Activated CD8-positive, alpha-beta memory T cell treated with anti-CD3 and anti-CD28 coated beads for 4 hours (primary cell): ENCODE measurements at regions not wholly inside any gene's neighbourhood (a gene's known extent, or its start where the extent isn't known, plus 50 kb on each side); places are given as distances from the start of the nearest gene placed in this dataset.

Experiments
- DNase-seq, 2 donors: peaks; one replicate each; pipeline ENCODE4 v3.0.0-alpha.2; 2020; ENCODE audit warnings: low read depth in 2 of 2

DNA sequence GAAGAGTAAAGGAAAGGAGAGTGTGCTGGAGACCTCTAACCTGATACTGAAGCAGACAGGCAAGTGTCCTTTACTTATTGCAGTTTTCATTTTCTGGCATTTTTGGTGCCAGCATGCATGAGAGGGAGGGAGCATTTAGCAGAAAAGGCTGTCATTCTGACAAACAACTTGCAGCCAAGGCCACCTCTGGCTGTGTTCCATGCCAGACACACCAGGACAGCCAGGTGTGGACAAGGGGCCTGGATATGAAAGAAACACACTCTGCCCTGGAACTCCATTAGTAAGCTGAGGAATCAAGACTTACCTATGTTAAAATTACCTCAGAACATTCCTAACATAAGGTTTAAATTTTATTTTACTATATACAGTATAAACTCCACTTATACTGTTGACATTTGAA lies 365.4 kb upstream of the CAMK1G start:
- DNase-seq = no peak

DNA sequence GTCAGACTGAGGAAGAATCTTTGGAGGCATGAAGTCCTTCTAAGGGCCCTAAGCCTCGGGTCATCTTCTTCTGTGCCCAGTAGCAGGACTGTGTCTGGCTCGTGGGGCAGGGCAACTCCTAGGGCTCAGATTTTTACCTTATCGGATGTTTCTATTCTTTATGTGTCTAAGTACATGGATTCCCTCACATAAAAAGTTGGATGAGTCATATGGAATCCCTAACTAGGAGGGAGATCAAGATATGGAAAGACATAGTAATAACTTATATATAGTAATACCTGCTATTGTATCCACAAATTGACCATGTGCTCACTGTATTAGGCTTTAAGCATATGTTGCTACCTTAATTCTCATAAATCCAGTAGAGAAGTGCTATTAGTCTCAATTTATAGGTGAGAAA lies 364.5 kb upstream of the CAMK1G start:
- DNase-seq = no peak

DNA sequence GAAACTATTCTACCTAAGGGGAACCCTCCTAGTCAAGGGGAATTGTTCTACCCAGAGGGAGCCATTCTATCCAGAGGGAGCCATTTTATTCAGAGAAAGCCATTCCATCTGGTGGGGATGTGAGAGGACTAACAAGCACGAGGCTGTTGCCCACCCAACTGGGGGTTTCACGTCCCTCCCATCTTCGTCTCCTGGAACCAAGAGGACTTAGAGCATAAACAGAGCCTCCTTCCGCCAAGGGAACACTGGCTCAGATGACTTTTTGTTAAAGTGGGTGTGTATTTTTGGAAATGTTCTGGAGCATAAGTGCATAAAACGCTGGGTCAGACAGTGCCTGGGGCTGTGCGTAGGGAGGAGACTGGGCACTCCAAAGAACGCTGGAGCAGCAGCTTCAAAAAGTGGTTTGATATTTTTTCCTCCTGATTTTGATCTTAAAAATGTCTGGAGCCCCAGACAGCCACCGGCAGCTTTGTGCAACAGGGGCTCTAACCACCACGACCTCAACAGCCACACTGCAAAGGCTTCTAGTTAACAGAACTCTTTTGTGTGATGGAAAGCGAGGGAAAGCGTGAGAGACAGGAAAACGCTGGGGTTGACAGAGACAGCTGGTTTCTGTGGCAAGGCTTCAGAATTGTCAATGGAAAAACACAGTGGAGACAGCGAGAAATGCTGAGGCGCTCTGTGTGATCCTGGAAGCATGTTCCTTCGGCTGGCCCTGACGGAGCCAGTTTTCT lies 363.6 kb upstream of the CAMK1G start:
- no peak for DNase-seq

DNA sequence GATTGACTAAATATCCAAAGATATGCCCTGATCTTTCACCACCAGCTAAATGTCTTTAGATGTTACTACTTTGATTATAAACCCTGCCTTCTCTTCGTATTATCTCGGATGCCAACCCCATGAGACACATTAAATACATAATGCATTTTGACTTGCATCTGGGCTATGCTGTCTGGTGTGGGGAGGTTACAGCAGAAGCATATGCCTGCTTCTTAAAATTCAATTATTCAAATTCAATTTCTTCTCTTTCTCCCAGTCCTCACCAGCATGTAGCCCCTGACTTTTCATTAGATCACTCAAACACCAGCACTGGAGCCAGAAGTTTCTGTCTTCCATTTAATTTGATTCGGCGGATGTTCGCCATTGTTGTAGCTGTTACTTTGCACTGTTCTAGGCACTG lies 360.7 kb upstream of the CAMK1G start:
- DNase-seq = no peak

DNA sequence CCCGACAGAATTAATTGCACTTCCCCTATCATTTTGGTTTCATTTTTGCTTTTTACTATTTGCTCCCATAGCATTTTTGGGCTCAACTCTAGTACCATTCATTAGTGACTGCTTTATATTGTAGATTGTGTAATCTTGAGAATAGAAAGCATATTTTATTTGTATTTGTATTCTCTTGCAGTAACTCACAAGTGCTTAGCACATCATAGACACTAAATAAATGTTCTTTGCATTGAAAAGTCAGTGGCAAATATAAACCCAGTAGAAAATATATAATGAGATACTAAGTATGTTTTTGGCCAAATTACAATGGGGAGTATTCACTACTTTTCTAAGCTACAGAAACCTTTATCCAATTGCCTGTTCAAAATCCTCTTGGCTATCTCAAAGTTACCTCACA lies 359.7 kb upstream of the CAMK1G start:
- DNase-seq = no peak

DNA sequence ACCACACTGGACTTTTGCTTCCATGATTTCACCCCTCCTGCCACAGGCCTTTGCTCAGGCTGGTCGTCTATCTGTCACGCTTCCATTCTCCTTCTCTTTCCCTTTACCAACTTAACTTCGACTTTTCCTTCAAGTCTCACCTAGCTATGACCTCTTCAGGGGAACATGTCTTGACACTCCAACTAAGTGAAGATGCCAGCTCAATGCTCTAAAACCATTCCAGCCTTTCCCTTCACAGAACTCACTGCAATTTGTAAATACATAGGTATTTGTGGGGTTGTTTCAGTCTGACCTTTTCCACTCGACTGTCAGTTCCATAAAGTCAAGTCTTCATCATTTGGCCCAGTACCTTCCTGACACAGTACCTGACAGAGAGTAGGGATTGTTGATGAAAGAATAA lies 358.6 kb upstream of the CAMK1G start:
- no peak for DNase-seq

DNA sequence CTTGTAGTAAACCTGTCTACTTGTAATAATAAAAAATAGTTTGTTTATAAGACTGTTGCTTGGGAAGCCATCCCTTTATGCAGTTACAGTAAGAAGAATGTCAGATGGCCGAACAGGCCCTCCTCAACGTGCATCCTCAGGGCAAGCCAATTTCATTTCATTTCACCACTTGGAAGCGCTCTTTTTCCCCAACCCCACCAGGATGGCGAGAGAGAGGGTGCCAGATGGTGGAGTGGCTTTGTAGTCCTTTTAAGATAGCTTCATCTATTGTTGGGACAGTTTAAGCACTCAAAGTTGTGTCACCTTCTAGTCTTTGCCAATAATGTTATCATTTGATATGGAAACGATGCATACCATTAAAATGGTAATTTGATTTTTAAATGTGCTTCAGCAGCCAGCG lies 356.3 kb upstream of the CAMK1G start:
- DNase-seq = no peak

DNA sequence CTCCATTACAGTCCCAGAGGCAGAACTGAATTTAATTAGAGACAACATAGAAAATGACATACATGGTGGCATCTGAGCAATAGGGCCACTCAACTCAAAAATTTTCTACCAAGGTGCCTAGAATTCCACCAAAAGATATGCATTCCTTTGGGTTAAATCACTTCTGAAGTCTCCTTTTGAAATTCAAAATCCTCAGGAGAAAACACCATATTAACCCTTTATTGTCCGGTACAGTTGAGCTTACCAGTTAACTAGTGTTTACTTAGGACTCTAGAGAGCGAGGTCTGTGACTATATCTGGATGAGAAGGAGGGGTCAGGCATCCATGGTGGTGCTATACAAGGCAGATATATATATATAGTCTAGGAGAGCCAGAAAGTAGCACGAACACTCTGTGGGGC lies 355.6 kb upstream of the CAMK1G start:
- no peak for DNase-seq

DNA sequence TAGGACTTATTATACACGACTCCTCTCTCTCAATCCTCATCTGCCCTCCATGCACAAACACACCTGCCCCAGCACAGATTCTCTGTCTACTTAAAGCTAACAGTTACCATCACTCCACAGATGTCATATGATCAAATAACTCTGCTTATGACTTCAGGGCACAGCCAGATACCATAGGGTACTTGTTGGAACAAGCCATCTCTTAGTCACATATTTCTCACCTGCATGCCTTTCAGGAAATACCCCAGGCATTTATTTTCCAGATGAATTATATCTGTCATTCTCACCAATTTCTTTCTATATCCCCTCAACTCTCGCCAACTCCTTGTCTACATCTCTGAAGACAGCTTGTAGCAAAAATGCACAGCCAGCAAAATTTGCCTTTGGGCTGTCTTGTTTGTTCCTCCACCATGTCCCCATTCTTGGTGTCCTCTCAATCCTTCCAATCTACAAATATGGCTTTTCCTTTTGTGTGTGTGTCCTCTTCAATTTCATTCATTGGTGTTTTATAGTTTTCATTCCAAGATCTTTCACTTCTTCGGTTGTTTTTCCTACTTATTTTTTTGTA lies 353.9 kb upstream of the CAMK1G start:
- no peak for DNase-seq

DNA sequence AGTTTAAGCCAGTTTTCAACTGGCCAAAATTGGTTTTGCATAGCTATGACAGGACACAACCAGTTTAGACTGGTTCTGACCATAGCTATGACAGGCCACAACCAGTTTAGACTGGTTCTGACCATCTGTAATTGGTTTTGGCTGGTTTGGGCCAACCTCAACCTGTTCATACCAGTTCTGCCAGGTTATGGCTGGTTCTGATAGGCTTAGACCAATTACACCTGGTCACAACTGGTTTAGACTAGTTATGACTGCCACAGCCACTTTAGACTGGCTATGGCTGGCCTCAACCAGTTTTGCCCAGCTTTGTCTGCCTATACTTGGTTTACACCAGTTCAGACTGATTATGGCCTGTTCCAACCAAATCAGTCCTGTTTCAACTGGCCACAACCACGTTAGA lies 353.2 kb upstream of the CAMK1G start:
- no peak for DNase-seq

DNA sequence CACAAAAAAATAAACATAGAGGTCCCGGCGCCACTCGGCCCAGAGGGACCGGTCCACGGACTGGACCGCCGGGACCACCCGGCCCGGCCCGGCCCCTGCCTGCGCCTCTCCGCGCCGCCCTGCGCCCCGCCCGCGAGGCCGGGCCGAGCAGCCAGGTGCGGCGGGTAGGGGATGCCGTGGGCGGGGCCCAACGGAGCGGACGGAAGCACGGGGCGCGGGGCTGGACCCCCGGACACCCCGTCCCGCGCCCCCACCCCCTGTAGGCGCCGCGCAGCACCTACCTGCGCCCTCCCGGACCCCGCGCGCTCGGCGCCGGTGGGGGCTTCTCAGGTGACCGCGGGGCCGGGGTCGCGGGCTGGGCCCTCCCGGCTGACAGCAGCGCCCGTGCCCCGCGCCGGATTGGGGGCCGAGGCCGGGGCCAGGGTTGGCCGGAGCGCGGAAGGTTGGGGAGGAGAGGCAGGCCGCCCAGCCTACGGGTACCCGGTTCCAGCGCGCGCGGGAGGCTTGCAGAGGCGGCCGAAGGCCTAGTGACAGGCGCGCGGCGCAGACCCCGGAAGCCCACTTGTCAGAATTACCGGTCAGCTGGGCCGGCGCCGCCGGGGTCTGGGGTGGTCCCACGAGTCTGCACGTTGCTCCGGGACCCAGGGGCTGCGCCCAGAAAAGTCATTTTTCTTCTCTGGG lies 351.9 kb upstream of the CAMK1G start:
- no peak for DNase-seq

DNA sequence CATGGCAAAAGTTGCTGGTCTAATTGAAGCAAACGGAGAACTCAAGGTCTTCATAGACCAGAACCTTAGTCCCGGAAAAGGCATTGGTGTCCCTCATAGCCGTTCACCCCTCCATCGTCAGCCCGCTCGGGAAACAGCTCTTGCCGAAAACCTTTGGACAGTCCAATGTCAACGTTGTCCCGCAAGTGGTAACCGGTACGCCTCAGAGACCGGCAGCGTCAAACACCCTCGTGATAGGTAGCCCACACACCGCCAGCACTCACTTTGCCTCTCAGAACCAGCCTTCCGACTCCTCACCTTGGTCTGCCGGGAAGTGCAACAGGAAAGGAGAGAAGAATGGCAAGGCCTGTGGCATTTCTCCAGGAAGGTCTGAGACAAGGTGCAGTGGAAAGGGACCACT lies 351.3 kb upstream of the CAMK1G start:
- DNase-seq = no peak

DNA sequence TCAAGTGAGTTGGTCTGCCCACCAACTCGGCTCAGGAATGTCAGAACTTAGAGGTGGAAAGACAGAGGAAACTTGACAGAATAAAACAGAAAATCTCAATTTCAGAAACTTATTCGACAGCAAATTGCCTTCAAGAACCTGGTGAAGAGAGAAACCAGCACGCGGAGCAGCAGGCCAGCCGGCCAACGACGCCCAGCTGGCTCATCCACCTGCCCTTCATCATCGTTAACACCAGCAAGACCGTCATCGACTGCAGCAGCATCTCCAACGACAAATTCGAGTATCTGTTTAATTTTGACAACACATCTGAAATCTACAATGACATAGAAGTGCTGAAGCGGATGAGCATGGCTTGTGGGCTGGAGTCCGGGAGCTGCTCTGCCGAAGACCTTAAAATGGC lies 350.8 kb upstream of the CAMK1G start:
- DNase-seq = no peak

DNA sequence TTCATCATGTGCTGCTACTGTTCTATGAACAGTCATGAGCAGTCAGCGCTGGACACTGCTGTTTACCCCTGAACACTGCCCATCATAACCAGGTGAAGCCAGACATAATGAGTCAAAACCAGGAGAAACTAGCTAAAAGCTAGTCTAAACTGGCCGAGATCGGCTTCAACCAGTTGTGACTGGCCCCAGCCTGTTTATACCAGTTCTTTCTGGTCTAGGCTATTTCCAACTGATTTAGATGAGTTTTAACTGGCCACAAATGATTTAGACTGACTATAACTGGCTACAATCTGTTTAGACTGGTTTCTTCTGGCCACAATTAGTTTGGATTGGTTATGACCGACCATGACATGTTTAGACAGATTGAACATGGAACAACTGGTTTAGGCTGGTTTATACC lies 348.3 kb upstream of the CAMK1G start:
- DNase-seq = no peak

DNA sequence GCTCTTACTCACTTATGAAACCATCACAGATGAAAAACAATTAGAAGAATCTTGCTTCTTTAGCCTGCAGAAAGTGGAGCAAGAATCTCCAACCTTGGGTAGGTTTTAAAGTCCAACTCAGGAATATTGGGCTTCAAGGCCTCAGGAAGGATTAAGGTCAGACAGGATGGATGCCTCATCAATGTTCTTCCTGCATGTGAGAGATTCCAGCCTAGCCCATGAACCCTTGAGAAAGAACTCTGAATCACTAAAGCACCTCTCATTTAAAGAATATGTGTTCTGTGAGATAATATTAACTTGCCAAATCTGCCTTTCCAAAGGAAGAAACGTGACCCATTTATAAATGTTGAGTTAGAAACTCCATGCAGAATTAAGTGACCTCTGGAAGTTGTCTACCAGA lies 345.2 kb upstream of the CAMK1G start:
- DNase-seq = no peak

DNA sequence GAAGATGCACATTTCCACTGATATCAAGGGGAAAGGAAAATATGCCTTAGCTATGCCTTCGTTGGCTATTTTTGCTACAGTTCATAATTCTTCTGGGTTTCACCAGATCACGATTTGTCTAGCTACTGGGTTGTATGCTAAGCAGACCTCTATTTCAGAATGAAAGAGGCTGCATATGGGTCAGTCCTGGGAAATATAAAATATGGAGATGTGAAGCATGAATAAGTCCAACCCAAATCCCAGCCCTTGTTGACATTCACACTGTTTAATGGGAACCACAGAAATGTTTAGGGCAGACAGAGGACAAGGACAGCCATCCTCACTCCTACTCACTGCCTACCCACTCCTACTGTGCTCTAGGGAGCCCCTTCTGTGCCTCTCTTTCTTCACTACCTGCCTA lies 343.2 kb upstream of the CAMK1G start:
- DNase-seq = no peak

DNA sequence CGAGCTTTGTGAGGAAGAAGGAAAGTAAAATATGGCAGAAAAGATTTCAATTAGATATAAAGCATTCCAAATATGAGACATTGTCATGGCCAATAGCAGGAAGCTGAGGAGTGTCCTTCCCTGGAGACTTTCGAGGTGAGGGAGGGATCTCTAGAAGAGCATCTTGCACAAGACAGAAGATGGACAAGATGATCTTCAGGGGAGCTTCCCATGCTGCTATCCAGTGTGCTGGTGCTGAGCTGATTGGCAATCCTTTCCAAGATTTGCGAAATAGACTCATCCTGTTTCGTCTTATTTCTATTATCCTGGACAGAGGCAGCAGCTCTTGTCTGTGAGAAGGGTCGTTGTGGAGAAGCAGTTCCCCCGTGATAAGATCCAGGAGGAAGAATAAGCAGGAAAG lies 342.0 kb upstream of the CAMK1G start:
- DNase-seq = no peak

DNA sequence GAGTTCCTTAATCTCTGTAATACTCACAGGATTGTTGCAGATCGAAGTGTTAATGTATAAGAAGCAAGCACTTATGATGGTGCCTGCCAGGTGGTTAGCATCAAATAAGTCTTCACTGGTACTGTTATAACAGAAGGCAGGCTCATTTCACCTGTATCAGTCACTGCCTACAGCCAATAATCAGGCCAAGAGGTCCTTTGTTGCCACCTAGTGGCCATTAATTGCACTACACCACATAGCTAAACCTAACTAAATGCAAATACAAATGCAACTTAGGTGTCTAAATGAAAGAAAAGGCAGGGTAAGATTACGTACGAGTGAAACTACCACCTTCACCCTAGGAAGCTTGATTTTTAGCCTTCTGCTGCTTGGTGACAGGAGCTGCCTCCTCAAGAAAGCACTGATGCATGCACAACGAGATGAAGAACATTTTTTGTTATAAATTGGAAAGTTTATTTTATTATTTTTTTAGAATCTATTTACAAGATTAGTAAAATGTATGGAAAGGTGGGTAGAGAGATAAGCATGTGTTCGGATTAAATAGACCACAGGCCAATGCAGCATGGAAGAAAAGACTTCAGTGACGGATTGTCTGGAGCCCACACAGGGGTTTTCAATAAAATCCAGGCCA lies 334.8 kb upstream of the CAMK1G start:
- peak in 1 of 2 donors; percentile 5 for DNase-seq

DNA sequence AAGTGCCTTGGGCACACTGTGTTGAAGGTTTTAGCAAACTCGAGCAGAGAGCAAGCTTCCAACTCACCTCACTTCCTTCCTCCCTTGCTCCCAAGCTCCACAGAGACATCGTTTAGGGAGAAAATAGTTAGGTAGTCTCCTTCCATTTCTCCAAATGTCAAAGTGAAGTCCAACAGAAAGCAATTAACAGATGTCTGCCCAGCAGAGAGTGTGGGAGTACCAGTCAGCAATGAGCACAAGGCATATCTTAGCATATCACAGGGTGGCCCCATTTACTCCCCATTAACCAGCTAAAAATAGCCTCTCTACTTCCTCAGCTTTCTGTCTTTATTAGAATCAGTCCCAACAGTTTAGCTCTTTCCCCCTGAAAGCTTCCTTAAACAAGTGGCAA lies 334.2 kb upstream of the CAMK1G start:
- DNase-seq = no peak

DNA sequence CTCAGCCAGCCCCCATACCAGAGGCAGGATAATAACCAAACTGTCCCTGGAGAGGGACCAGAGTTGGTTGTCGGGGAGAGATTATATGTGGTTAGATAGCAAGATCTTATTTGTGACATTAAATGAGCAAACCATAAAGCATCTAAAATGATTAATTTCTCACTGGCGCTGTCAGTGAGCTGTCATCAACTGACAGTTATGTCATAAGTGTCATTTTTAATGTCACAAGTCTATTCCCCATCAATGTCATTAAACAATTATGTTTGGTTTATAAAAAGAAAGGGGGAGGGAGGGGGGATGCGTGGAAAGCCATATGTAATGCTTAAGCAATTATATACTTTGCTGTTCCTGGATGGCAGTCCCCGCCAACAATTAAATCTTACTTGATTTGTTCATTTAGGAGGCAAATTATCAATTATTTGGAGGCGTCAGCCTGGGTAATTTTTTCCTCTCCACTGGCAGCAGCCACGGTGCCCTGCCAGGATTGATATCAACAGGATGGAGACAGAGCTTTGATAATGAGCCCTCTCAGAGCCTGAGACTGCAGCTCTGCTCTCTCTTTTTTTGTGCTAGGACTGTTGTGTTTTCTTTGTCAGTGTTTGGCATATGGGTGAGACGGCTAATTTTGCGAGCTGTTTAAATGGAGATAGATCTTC lies 333.6 kb upstream of the CAMK1G start:
- no peak for DNase-seq

DNA sequence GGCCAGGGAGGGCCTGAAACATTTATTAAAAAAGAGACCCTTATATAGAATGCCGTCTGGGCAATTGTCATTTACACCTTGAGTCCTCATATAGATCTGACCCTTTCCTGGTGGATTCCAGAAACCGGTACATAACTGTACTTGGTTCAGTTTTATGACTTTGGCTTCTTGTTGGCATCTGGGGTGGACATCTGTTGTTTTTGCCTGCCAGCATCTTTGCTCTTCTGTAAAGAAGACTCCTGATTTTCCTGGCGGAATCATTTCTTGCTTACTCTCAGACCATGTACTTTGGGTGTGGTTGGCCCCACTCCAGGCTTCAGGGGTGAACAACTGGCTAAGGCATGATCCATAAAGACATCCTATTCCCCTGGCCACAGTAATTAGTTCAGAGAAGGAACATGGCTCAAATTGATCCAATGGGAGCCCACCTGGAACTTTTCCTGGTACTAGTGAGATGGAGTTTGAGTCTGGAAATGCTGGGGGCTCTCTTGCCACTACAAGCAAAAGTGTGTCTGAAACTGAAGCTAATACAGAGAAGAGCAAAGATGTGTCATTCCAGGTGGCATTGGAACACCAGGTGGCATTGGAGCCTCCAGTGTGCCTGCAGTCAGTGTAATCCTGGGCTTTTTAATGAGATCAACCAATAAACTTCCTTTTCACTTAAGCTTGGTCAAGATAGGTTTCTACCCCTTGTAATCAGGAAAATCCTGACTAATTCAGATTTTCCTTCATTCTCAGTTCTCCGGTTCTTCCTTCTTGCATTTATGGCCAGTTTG lies 332.5 kb upstream of the CAMK1G start:
- no peak for DNase-seq
